Stimulated activated CD8-positive, alpha-beta memory T cell treated with anti-CD3 and anti-CD28 coated beads, Interleukin-15, amount 100 ng/mL, for 48 hours (primary cell): ENCODE measurements at regions not wholly inside any gene's neighbourhood (a gene's known extent, or its start where the extent isn't known, plus 50 kb on each side); places are given as distances from the start of the nearest gene placed in this dataset.

Experiments used
- DNase-seq, 2 donors: peaks; one replicate each; pipeline ENCODE4 v3.0.0-alpha.2; 2020; ENCODE audit warnings: low read depth in 2 of 2

DNA sequence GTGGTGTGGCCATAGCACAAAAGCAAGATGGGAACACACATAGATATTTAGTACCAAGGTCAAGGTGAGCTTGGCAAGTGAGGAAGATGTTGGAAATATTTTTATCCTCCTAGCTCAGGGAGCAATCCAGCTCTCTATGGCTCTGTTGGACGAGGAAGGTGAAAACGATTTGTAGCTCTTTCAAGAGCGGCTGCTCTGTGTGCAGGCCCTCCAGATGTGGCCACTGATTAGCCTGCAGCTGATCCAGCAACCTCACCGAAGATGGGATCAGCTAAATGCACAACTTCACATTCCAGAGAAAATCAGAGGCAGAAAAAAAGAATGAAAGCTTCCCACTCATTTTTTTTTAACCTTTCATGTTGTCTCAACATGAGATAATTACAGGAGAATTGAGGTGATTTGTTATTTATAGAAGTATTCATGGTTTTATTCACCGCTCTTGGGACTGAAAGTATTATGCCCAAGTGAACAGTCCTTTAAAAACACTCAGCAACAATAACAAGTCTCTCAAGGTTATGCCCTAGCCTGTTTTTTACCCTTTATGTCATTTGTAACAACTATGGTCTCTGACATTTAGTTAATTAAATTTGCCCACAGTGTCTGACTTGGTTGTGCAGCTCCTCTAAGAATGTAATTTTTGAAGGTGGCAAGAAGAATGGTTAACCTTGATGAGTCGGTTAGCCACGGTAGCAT, 213.6 kb upstream of the ADARB2 start:
- no peak for DNase-seq

DNA sequence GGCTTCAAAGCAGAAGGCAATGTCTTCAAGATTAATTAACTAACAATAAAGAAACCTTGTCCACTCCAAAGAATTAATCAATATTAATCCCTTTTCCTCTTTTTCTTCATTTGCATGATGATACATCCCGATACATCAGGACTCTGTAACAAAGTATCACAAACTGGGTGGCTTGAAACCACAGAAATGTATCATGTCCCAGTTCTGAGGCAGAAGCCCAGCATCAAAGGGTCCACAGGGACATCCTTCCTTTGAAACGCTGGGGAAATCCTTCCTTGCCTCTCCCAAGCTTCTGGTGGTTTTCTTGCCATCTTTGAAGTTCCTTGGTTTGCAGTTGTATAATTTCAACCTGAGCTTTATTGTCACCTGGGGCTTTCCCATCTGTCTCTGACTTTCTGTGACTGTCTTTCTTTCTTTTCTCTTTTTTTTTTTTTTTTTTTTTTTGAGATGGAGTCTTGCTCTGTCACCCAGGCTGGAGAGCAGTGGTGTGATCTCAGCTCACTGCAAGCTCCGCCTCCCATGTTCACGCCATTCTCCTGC, 210.2 kb upstream of the ADARB2 start:
- no peak for DNase-seq

DNA sequence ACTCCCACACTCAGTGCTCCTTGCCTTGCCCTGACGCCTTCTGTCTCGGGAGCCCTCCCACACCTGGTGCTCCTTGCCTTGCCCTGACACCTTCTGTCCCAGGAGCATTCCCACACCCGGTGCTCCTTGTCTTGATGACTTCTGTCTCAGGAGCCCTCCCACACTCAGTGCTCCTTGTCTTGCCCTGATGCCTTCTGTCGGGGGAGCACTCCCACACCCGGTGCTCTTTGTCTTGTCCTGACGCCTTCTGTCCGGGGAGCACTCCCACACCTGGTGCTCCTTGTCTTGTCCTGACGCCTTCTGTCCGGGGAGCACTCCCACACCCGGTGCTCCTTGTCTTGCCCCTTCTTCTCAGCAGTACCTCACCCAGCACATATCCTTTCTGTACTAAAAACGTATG, 207.2 kb upstream of the ADARB2 start:
- DNase-seq, result no peak

DNA sequence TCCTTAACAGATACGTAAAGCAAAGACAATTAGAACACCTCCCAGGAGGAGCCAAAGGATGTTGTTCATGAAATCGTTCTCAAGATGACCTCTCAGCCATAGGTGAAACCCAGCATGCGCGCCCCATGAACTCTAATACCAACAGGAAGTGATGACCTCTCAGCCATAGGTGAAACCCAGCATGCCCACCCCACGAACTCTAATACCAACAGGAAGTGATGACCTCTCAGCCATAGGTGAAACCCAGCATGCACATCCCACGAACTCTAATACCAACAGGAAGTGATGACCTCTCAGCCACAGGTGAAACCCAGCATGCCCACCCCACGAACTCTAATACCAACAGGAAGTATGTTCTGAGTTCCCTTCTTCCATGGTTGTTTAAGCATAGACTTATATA, 205.2 kb upstream of the ADARB2 start:
- no peak for DNase-seq

DNA sequence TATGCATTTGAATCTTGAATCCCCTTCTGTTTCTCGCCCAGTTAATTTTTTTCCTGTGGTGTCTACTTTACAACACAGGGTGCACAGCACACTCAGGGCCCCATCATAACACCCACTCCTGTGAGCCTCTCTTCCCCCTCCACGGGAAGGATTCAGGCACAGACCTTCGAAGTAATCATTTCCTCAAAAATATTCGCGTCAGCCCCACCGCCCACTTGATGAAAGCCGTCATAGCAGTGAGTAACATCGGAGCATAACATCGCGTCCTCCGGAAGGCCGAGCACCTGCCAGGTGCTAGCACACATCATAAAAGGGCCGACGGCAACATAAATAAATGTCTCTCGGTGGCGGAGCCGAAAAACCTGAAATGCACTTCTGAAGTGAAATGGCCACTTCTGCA, 201.7 kb upstream of the ADARB2 start:
- peak; percentile 19 to 60 for DNase-seq

DNA sequence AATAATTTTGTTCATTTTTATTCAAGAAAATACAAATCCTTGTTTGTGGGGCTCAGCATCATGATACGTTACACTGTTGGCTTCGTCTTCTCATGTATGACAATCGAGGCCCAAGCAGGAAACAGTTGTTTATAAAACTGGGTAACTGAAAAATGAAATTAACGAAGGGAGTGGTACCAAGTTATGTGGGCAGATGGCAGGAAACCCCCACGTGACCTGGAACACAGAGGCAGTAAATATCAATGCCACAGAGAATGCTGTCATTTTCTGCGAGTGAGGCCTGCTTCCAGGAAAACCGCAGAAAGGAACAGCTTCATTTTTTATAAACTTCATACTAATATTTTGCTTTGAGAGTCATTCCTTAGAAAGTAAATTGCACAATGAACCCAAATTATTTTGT, 201.0 kb upstream of the ADARB2 start:
- peak in 1 of 2 donors; percentile 44 for DNase-seq

DNA sequence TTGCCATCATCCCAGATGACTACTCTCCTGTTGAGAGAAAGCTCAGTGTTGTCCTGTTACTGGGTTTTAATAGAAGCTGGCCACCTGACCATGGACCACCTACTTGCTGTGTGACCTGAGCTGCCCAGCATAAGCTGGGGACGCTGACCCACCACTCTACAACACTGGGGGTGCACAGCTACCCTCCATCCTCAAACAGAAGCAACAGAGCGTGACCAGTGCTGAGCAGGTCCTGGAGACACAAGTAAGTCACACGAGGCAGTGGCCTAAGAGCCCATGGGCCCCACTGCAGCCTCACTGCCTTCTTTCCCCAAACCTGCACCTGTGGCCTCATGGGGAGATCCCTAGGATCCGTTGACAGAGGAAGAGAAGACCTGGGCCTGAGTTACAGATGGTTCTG, 198.6 kb upstream of the ADARB2 start:
- DNase-seq, result no peak

DNA sequence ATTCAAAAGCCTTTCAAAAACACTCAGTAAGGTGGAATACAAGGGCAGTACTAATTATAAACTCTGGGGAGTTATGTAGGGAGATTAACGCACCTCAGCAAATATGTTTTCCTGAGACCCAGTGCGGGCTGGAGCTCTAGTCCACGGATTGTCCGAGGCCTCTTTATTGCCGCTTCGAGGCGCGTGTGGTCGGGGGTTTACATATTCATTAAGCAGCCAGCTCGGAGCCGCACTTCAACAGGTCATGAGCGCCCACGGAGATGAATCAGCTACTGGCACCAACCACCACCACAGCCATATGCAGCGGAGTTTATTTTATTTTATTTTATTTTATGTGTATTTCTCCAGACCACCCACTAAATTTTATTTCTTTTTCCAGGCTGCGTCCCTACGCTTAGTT, 195.9 kb upstream of the ADARB2 start:
- DNase-seq, result no peak

DNA sequence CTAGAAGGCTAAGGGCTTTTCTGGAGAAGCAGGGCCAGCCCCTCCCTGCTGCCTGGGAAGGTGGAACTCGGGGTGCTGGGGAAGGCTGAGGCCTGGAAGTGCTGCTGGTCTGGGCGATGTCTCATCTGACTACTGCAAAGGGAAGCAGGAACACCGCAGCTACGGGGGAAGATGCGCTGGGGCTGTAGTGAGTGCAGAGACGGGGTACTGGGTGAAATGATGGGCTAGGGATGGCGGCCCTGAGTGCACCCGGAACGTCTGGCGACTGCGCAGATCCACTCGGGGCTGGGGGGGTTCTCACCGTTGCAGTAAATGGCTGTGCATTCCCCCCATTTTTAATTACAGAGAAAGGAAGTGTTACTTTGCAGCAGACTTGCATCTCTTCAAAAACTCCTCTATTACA, 195.4 kb upstream of the ADARB2 start:
- DNase-seq, result no peak

DNA sequence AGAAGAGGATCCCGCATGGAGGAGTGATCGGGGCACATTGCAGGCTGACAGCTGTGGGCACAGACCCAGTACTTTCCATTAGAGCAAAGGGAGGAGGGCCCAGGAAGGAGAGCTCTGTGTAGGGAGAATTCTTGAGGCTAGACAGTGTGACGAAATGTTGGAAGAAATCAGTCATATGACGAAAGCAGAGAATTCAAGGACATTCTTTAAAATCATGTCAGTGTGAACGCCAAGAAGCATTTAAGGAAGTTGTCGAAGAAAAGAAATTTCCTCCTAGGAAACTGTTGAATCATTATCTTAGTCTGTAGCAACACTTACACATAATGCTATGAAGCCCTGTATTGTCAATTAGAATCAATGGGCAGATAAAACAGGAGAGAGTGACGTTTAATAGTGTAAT, 191.3 kb upstream of the ADARB2 start:
- DNase-seq, result no peak

DNA sequence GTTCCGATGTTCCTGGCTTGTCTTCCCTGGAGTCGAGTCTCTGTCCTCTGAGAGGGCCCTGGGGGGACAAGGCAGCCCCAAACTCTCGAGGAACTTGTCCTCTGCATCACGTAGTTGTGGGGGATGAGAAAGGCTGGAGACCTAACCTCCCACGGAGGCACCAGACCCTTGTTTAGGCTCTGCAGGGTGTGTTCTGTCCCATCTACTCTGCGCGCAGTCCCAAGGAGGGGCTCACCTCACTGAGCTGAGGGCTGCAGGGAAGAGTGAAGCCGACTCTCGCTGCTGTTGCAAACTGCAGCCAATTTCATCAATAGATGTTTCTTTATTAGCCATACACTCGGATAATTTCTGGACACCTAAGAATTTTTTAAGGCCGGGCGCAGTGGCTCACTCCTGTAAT, 186.7 kb upstream of the ADARB2 start:
- DNase-seq, result no peak

DNA sequence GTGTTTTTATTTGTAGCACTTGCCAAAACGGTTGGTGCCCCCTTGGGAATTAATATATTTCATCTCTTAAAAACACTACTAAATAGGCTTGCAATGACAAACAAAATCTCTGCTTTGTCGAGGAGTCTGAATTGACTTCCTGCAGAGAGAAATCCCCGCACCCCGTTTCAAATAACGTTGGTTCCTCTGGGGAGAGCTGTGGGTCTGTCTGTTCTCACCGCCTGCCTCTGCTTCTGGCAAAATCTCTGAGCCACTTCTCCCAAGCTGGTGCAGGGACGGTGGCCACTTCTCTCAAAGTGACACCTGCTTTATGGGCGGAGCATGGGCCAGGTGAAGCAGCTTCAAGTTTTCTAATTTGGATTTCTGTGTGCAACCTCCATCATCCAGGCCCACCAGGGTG, 186.3 kb upstream of the ADARB2 start:
- DNase-seq, result no peak

DNA sequence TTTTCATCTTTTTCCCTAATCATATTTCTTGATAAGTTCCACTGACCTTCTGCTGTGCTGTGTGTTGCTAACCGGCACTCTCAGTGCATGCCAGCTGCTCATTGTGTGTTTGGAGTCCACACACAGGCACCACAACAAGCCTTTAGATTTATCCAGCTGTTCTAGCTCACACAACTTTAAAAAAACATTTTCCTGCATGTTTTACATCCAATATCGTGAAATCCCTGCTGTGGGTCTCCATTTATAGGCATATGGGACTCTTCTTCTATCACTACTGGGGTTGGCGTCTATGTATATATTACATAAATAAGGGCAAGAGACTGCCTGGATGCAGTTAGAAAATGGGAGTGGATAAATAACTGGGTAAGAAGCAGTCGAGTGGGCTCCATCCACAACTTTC, 183.6 kb upstream of the ADARB2 start:
- DNase-seq, result no peak

DNA sequence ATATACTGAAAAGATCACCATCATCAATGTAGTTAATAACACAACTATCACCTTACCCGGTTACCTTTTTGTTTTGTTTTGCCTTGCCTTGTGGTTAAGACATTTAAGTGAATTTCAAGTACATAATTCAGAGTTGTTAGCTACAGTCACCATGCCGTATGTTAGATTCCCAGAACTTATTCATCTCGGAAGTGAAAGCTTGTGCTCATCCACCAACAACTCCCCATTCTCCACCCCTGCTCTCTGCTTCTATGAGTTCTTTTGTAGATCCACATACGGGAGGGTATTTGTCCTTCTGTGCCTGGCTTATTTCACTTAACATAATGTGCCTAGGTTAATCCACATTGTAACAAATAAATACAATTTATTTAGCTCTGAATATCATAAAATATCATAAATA, 182.8 kb upstream of the ADARB2 start:
- no peak for DNase-seq

DNA sequence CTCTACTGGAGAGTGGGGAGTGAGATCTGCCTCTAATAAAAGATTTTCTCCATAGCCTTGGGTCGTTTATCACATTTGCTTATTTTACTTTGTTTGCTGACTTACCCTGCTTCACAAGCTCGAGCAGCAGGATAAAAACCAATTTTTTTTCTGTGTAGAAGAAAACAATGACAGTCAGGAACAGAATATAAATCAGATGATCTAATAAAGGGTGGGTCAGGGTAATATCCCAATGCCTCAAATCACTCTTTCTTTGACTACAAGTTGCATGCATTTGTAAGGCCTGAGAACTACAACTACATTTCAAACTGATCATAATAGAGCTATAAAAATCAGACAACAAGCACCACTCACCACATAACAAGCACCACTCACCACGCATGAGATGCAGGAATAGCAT, 174.4 kb upstream of the ADARB2 start:
- DNase-seq, result no peak

DNA sequence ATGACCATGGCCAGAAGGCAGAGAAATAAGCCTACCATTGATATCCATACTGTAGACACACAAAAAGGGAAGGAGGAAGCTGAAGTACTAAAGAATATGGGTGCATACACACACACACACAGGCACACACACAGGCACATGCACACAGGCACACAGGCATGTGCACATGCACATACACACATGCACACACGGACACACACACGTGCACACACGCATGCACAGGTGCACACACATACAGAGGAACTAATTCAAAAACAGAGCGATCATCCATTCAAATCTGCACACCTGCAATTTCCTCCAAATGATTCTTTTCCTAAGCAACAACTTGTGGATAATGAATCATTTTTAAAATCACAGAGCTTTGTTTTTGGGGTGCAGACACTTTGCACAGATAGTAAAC, 166.7 kb upstream of the ADARB2 start:
- no peak for DNase-seq

DNA sequence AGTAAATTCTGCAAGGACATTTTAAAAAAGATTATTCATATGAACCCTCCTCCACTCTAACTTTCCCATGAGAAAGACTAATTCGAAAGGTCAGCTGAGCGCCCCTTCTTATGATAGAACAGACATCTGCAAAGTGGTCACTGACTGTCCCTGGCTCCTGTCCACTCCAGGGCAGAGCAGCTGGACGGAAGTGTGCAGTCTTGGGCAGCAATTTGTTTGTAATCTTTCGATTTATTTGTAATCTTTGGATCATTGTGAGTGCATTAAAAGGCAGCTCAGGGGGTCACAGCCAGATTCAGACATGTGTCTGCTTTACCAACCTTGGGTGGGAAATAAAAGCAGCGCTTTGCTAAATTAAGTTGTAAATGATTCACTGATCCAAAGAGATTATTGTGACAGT, 158.8 kb upstream of the ADARB2 start:
- DNase-seq, result no peak

DNA sequence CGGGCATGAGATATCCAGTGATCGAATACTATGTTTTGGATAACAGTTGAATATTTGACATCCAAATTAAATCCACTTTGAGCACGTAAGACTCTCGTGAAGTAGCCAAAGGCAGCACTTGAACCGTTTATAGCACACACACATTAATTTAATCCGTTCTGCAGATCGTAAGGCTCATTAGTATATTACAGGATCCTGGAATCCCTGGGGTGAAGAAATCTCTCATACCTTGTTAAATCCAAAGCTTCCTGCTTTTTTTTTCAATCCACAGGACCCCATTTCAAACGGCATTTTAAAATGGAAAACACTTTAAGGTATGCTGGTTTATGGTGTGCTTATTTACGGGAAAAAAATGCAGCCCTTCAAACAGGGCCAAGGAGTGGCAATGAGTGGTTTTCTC, 158.4 kb upstream of the ADARB2 start:
- DNase-seq, result no peak

DNA sequence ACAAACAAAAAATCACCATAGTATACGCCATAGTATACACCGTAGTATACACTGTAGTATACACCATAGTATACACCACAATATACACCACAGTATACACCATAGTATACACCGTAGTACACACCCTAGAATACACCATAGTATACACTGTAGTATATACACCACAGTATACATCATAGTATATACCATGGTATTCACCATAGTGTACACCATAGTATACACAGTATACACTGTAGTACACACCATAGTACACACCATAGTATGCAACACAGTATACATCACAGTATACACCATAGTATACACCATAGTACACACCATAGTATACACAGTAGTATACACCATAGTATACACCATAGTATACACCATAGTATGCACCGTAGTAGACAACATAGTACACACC, 157.6 kb upstream of the ADARB2 start:
- DNase-seq, result no peak

DNA sequence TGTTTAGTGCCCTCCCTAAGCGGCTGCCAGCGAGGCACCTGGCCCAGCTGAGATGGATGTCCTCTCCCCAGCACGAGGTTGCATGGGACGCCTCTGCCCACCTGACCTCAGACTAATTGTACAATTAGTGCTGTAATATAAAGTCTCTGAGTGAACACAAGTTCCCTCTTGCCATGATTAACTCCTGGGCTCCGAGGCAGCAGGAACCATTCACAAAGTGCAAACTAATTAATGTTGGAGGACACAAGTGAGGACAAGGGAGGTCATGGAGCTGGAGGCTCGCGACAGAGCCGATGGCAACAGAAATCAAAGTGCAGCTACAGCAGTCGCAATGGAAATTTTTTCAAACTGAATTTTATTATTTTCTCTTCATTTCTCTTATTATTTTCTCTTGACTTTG, 156.6 kb upstream of the ADARB2 start:
- no peak for DNase-seq

DNA sequence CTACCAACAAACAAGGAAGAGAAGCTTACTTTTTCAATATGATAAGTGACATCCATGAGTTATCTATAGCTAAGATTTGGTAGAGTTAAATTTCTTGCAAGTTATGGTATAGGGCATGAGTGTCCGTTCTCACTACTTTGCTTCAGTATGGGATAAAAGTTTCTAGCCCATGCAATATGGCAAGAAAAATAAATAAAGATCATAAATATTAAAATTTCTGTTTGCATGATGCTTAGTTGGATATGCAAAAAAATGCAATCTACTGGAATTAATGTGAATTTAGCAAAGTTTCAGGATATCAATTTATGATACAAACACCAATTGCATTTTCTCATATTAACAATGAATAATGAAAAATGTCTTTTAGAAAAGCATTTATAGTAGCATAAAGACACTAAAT, 148.7 kb upstream of the ADARB2 start:
- DNase-seq, result no peak

DNA sequence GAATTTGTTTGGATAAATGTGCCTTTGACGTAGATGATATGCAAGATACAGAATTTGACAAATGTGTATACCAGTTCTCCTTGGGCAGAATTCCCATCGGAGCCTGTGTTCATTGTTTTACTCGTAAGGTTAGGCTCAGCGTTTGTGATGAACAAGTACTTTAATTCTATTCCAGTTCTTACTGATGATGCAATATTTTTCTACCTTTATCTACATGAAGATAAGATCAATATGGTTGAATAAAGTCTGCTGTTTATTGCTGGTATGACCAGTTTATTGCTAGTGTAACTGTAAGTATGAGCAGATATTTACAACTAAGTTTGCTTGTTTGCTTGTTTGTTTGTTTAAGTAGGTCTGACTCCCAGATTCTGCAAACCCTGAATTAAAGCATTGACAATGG, 145.4 kb upstream of the ADARB2 start:
- DNase-seq, result no peak

DNA sequence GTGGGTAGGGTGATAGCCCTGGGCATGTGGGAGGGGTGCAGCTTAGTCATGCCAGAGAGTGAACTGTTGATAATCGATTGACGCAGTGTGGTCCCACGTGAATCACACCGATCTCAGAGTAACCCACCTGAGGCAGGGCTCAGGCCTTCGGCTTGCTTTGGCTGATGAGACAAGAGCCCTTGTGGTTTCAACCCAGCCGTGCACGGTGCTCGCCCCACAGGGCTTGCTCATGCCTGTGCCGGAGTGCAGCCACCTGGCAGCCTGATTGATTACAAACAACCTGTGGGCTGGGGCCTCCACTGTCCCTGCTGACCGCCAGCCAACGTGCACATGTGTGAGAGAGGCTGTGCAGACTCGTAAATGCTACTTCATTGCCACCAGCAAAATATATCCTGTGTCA, 144.9 kb upstream of the ADARB2 start:
- DNase-seq, result no peak

DNA sequence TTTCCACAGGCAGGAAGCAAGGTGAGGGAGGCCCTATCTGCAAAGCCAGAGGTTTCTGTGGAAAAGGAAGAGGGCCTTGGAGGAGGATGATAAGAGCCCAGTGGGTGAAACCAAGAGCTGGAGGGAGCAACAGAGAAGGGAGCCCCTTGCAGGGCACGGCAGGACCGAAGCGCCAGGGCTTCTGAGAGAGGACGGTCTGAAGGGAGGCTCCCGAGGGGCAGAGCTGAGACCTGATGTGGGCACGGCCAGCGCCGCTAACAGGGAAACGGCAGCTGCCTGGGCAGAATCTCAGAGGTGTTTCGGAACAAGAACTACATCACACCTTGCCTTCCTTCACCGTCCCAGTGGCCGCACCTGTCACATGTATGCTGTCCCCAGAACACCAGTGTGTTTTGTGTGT, 144.3 kb upstream of the ADARB2 start:
- DNase-seq, result no peak
